H9 (cell line): ENCODE measurements at regions not wholly inside any gene's neighbourhood (a gene's known extent, or its start where the extent isn't known, plus 50 kb on each side); places are given as distances from the start of the nearest gene placed in this dataset.

Experiments
- DNase-seq: peaks from one replicate; pipeline ENCODE4 v3.0.0-alpha.2; 2017
- H2AFZ ChIP-seq: one replicate; pipeline ENCODE4 v1.6.1; 2013; ENCODE audit warnings: mild to moderate bottlenecking, low read length, control low read depth, moderate library complexity
- H2AK5ac ChIP-seq: 2 replicates; pipeline ENCODE4 v1.6.1; 2013; ENCODE audit warnings: low read length, control low read depth, mixed read lengths; ENCODE audit not compliant: insufficient read length
- H2BK120ac ChIP-seq: one replicate; pipeline ENCODE4 v1.6.1; 2013; ENCODE audit warnings: low read depth, mild to moderate bottlenecking, low read length, control low read depth, inconsistent platforms; ENCODE audit not compliant: poor library complexity, severe bottlenecking
- H2BK12ac ChIP-seq: 2 replicates; pipeline ENCODE4 v1.6.1; 2013; ENCODE audit warnings: low read length, control low read depth, mixed read lengths, low read depth; ENCODE audit not compliant: insufficient read length
- H2BK15ac ChIP-seq: 2 replicates; pipeline ENCODE4 v1.6.1; 2013; ENCODE audit warnings: low read depth, low read length, control low read depth
- H2BK20ac ChIP-seq: one replicate; pipeline ENCODE4 v1.6.1; 2013; ENCODE audit warnings: low read depth, mild to moderate bottlenecking, low read length, control low read depth, inconsistent platforms; ENCODE audit not compliant: poor library complexity, severe bottlenecking
- H2BK5ac ChIP-seq: 2 replicates; pipeline ENCODE4 v1.6.1; 2013; ENCODE audit warnings: low read length, control low read depth, mixed read lengths; ENCODE audit not compliant: insufficient read length
- H3K14ac ChIP-seq: 2 replicates; pipeline ENCODE4 v1.6.1; 2013; ENCODE audit warnings: low read length, control low read depth; ENCODE audit not compliant: insufficient read depth
- H3K18ac ChIP-seq: 2 replicates; pipeline ENCODE4 v1.6.1; 2013; ENCODE audit warnings: low read depth, mild to moderate bottlenecking, mixed read lengths, low read length, control low read depth; ENCODE audit not compliant: insufficient read length
- H3K23ac ChIP-seq: 2 replicates; pipeline ENCODE4 v1.6.1; 2013; ENCODE audit warnings: low read length, control low read depth, mixed read lengths, low read depth; ENCODE audit not compliant: insufficient read length
- H3K23me2 ChIP-seq: 2 replicates; pipeline ENCODE4 v1.6.1; 2013; ENCODE audit warnings: low read depth, mild to moderate bottlenecking, mixed read lengths, low read length, control low read depth; ENCODE audit not compliant: insufficient read length, poor library complexity, severe bottlenecking
- H3K27ac ChIP-seq: 2 replicates; pipeline ENCODE4 v1.5.1; 2013; ENCODE audit warnings: low read length, control low read depth, mixed read lengths, low read depth; ENCODE audit not compliant: insufficient read length
- H3K27me3 ChIP-seq: 2 replicates; pipeline ENCODE4 v1.6.1; 2013; ENCODE audit warnings: low read length, control low read depth, inconsistent platforms; ENCODE audit not compliant: insufficient read depth
- H3K4ac ChIP-seq: 2 replicates; pipeline ENCODE4 v1.6.1; 2013; ENCODE audit warnings: low read depth, mild to moderate bottlenecking, control low read depth, inconsistent platforms, low read length, moderate library complexity
- H3K4me1 ChIP-seq: 2 replicates; pipeline ENCODE4 v1.6.1; 2013; ENCODE audit warnings: low read length, control low read depth, inconsistent platforms; ENCODE audit not compliant: insufficient read depth
- H3K4me2 ChIP-seq: 2 replicates; pipeline ENCODE4 v1.6.1; 2013; ENCODE audit warnings: low read length, control low read depth, mixed read lengths; ENCODE audit not compliant: insufficient read length, insufficient read depth
- H3K56ac ChIP-seq: 2 replicates; pipeline ENCODE4 v1.6.1; 2013; ENCODE audit warnings: low read depth, mild to moderate bottlenecking, mixed read lengths, low read length, control low read depth; ENCODE audit not compliant: insufficient read length
- H3K79me1 ChIP-seq: 2 replicates; pipeline ENCODE4 v1.6.1; 2013; ENCODE audit warnings: low read depth, mild to moderate bottlenecking, moderate library complexity, low read length, control low read depth, inconsistent platforms; ENCODE audit not compliant: insufficient read depth, poor library complexity, severe bottlenecking
- H3K79me2 ChIP-seq: 2 replicates; pipeline ENCODE4 v1.6.1; 2013; ENCODE audit warnings: low read length, control low read depth, inconsistent platforms; ENCODE audit not compliant: insufficient read depth
- H3K9ac ChIP-seq: 2 replicates; pipeline ENCODE4 v1.6.1; 2013; ENCODE audit warnings: low read length, control low read depth, mixed read lengths; ENCODE audit not compliant: insufficient read length; ENCODE audit errors: extremely low read depth
- H3K9me3 ChIP-seq: one replicate; pipeline ENCODE4 v1.6.1; 2013; ENCODE audit warnings: low read depth, low read length, inconsistent platforms; ENCODE audit not compliant: control insufficient read depth
- H3T11ph ChIP-seq: one replicate; pipeline ENCODE4 v1.6.1; 2013; ENCODE audit warnings: mild to moderate bottlenecking, low read length, control low read depth, inconsistent platforms
- H4K20me1 ChIP-seq: one replicate; pipeline ENCODE4 v1.6.1; 2013; ENCODE audit not compliant: control insufficient read depth, insufficient read length, insufficient read depth
- H4K5ac ChIP-seq: 2 replicates; pipeline ENCODE4 v1.6.1; 2013; ENCODE audit warnings: low read depth, mild to moderate bottlenecking, mixed read lengths, low read length, control low read depth; ENCODE audit not compliant: insufficient read length
- H4K8ac ChIP-seq: replicated peaks from 2 replicates; pipeline ENCODE4 v1.6.1; 2013; ENCODE audit warnings: low read length, control low read depth, mixed read lengths, low read depth; ENCODE audit not compliant: insufficient read length
- H4K91ac ChIP-seq: 2 replicates; pipeline ENCODE4 v1.6.1; 2013; ENCODE audit warnings: low read depth, mild to moderate bottlenecking, moderate library complexity, mixed read lengths, low read length, control low read depth; ENCODE audit not compliant: insufficient read length
- H3K27ac Mint-ChIP-seq, 3 experiments: 2 replicates in 2 of 3; 3 replicates in 1 of 3; pipeline ENCODE4 v1.8.0; 2020 to 2021; ENCODE audit warnings: mixed read lengths in 3 of 3, mild to moderate bottlenecking in 1 of 3, moderate library complexity in 1 of 3
- H3K27me3 Mint-ChIP-seq: 2 replicates; pipeline ENCODE4 v1.8.0; 2021; ENCODE audit warnings: low read depth, mild to moderate bottlenecking, moderate library complexity, mixed read lengths
- H3K36me3 Mint-ChIP-seq, 3 experiments: 2 replicates in 2 of 3; 3 replicates in 1 of 3; pipeline ENCODE4 v1.8.0; 2020 to 2021; ENCODE audit warnings: low read depth in 3 of 3, mixed read lengths in 3 of 3; ENCODE audit not compliant: insufficient read depth in 1 of 3
- H3K4me1 Mint-ChIP-seq, 2 experiments: 2 replicates each; pipeline ENCODE4 v1.8.0; 2020; ENCODE audit warnings: mixed read lengths in 2 of 2
- H3K4me3 Mint-ChIP-seq, 2 experiments: 2 replicates in 1 of 2; 3 replicates in 1 of 2; pipeline ENCODE4 v1.8.0; 2020 to 2021; ENCODE audit warnings: mild to moderate bottlenecking in 2 of 2, mixed read lengths in 2 of 2, moderate library complexity in 1 of 2
- H3K9me3 Mint-ChIP-seq, 2 experiments: 2 replicates in 1 of 2; 3 replicates in 1 of 2; pipeline ENCODE4 v1.8.0; 2020; ENCODE audit warnings: mild to moderate bottlenecking in 2 of 2, mixed read lengths in 2 of 2, moderate library complexity in 1 of 2
- CTCF ChIP-seq: fragments of 200-600 bp; sonication (generic); conservative IDR thresholded peaks from 3 replicates; pipeline ENCODE4 v1.8.0; 2021; ENCODE audit warnings: antibody characterized with exemption, mild to moderate bottlenecking
- WGBS: extraction: QIAGEN DNeasy Blood & Tissue Kit; methylation state at CpG from one replicate; pipeline ENCODE4 v1.1.7; 2013; ENCODE audit warnings: missing lambda C conversion rate, low lambda C conversion rate, mixed read lengths; ENCODE audit not compliant: insufficient read length; ENCODE audit errors: extremely low coverage; 5-methylcytosine and 5-hydroxymethylcytosine counted together

- Histone ChIP-seq H3K79me2 (no peaks in the 10 kb centered on the region), H3K23me2 (no peaks in the 10 kb centered on the region), H3T11ph (no peak overlapping the region), H2BK5ac (no peak overlapping the region), H3K18ac (no peak overlapping the region), H3K79me1 (no peaks in the 10 kb centered on the region), H3K27ac (no peak overlapping the region), H3K4ac (no peak overlapping the region), H3K27me3 (no peaks in the 10 kb centered on the region), H4K8ac (no peak overlapping the region), H4K91ac (no peak overlapping the region), H3K9me3 (no peaks in the 10 kb centered on the region), H4K20me1 (no peaks in the 10 kb centered on the region), H3K14ac (no peak overlapping the region), H2BK20ac (no peak overlapping the region), H3K23ac (no peak overlapping the region), H2BK12ac (no peak overlapping the region), H4K5ac (no peak overlapping the region), H3K9ac (no peak overlapping the region), H3K4me2 (no peak overlapping the region), H2BK15ac (no peak overlapping the region), H2AFZ (no peak overlapping the region), H2BK120ac (no peak overlapping the region), H2AK5ac (no peak overlapping the region), H3K56ac (no peak overlapping the region), H3K4me1 (no peaks in the 10 kb centered on the region)
- no peaks in the 10 kb centered on the region for H3K36me3 Mint-ChIP-seq
- H3K27ac Mint-ChIP-seq, result no peak overlapping the region
- no peaks in the 10 kb centered on the region for H3K27me3 Mint-ChIP-seq
- no peaks in the 10 kb centered on the region for H3K9me3 Mint-ChIP-seq
- no peak overlapping the region for H3K4me3 Mint-ChIP-seq
- H3K4me1 Mint-ChIP-seq, result peaks cover 18 to 19% of the 10 kb centered on the region in 2 experiments
- DNase-seq, result no peak
- WGBS, result 100% methylated on average over 1 of the region's 6 CpGs
- no peak for TF ChIP-seq CTCF
Observed at GRCh38 chr4:181830404-181831035, 412.7 kb upstream of the TENM3 start.
